Subcutaneous abdominal adipose tissue (tissue), 5 donors: ENCODE measurements at regions not wholly inside any gene's neighbourhood (a gene's known extent, or its start where the extent isn't known, plus 50 kb on each side); places are given as distances from the start of the nearest gene placed in this dataset.

Experiments
- H3K27ac ChIP-seq: one replicate; pipeline ENCODE4 v1.7.0; 2013; ENCODE audit warnings: low read depth, mild to moderate bottlenecking, inconsistent platforms, low read length, moderate library complexity
- H3K27me3 ChIP-seq, 5 donors: one replicate each; pipeline ENCODE4 v1.7.0; 2013; ENCODE audit warnings: low read length in 5 of 5, inconsistent platforms in 1 of 5; ENCODE audit not compliant: control insufficient read depth in 5 of 5, insufficient read depth in 4 of 5
- H3K36me3 ChIP-seq, 5 donors: one replicate each; pipeline ENCODE4 v1.7.0; 2013; ENCODE audit warnings: low read length in 5 of 5; ENCODE audit not compliant: control insufficient read depth in 5 of 5, insufficient read depth in 5 of 5
- H3K4me1 ChIP-seq, 5 donors: one replicate each; pipeline ENCODE4 v1.7.0; 2013; ENCODE audit warnings: low read length in 5 of 5, mild to moderate bottlenecking in 3 of 5, moderate library complexity in 1 of 5; ENCODE audit not compliant: control insufficient read depth in 5 of 5, insufficient read depth in 5 of 5
- H3K4me3 ChIP-seq, 5 donors: one replicate each; pipeline ENCODE4 v1.7.0; 2013; ENCODE audit warnings: low read length in 5 of 5, low read depth in 1 of 5
- H3K9ac ChIP-seq, 5 donors: one replicate each; pipeline ENCODE4 v1.7.0; 2013; ENCODE audit warnings: low read length in 5 of 5, mild to moderate bottlenecking in 4 of 5, moderate library complexity in 3 of 5
- H3K9me3 ChIP-seq, 5 donors: one replicate each; pipeline ENCODE4 v1.7.0; 2013; ENCODE audit warnings: low read length in 5 of 5; ENCODE audit not compliant: control insufficient read depth in 5 of 5
- donor health status: healthy.
- donor health status: healthy.
- donor health status: healthy.
- donor health status: healthy.
- donor health status: healthy.

DNA sequence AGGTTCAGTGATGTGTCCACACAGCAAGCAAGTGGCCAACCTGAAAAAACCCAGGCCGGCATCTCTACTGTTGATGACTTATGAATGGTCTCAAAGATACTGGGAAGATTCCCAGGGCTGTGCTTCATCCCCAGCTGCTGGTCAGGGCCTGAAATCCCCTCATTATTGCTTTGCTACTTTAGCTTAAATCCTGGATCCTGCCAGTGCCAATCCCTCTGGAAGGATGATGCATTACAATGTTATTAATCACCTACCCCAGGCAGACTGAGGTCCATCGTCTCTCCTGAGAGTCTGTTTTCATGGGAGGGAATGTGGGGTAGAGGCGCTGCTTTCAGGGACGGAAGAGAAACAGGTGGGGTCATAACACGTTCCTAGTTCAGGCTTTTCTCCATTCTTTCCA lies 371.6 kb downstream of the RPS24 start:
- H3K27me3 ChIP-seq = peaks cover 0 to 16% (median 11%) of the 10 kb centered on the region in 5 donors
- H3K36me3 ChIP-seq = no peaks in the 10 kb centered on the region
- peaks cover 0 to 2% (median 0%) of the 10 kb centered on the region in 5 donors for H3K9me3 ChIP-seq
- no peak overlapping the region for H3K9ac ChIP-seq
- H3K4me1 ChIP-seq = peaks cover 8 to 33% (median 29%) of the 10 kb centered on the region in 5 donors
- no peak overlapping the region for H3K4me3 ChIP-seq
- no peak overlapping the region for H3K27ac ChIP-seq

DNA sequence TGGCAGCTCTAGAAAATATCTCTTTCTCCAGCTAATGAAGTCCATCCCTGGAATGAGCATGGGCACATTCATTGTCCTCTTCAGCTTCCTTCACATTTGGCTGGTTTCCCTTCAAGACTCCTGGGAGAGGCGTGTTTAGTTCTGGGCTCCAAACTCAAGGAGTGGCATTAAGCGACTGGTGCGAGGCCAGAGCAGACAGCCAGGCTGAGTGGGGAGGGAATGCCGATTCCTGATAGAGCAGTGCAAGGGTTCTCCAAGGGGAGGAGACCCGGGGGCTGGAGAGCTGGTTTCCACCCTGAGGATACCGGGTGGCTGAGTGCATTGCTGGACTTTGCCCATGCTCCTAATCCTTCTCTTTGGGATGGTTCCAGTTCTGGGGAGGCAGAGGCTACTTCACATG lies 372.1 kb downstream of the RPS24 start:
- peaks cover 0 to 16% (median 11%) of the 10 kb centered on the region in 5 donors for H3K27me3 ChIP-seq
- peaks cover 8 to 33% (median 29%) of the 10 kb centered on the region in 5 donors for H3K4me1 ChIP-seq
- no peak overlapping the region for H3K9ac ChIP-seq
- no peak overlapping the region for H3K4me3 ChIP-seq
- H3K9me3 ChIP-seq = peaks cover 0 to 2% (median 0%) of the 10 kb centered on the region in 5 donors
- H3K27ac ChIP-seq = no peak overlapping the region
- no peaks in the 10 kb centered on the region for H3K36me3 ChIP-seq

DNA sequence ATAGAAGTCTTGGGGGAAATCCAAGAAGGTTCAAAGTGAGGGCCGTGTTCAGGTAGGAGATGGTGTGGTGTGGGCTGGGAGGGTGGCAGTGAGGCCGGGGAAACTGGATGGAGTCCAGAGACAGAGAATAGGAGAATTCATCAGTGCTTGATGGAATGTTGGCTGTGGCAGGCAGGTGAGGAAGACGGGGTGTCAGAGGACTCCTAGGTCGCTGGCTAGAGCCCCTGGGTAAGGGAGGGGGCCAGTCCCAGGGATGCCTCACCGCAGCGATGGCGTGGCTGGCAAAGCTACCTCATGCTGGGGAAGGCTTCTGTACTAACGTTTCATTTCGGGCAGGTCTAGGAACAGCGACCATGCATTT lies 373.0 kb downstream of the RPS24 start:
- Histone ChIP-seq H3K4me1 (peaks cover 8 to 33% (median 29%) of the 10 kb centered on the region in 5 donors), H3K9me3 (peaks cover 0 to 2% (median 0%) of the 10 kb centered on the region in 5 donors), H3K27me3 (peaks cover 0 to 16% (median 11%) of the 10 kb centered on the region in 5 donors), H3K36me3 (no peaks in the 10 kb centered on the region), H3K4me3 (peak overlapping the region in 1 of 5 donors; percentile 23), H3K9ac (peak overlapping the region in 1 of 5 donors; percentile 5), H3K27ac (no peak overlapping the region)

DNA sequence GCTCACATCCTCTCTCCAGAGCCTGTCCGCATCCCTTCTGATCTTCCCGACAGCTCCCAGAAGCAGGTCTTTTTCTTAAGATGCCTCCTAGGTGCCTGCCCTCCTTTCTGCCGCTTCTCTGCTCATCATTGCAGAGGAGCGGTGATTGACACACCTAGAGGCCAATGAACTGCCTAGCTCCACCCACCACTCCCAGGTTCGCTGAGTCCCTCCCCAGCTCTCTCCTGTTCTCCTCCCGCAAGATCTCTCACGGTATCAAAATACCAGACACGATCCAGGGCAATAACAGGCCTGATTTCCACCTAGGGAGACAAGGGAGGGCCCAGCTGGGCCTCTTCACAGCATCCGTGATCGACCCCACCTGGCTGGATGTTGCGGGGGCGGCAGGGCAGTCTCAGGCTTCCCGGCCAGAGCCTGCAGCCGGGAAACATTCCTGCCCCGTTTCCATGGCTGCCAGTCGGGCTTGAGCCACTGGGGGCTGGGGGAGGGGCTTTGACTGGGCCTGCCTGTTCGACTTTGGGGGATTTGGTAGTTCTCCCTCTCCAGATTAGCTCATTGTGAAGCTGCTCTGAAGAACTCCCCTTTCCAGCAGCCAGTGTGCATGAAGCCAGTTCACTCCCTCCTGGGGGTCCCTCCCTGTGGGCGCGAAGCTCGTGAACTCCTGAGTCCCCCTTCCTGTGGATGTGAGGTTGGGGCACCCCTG lies 373.5 kb downstream of the RPS24 start:
- Histone ChIP-seq H3K27me3 (peaks cover 0 to 16% (median 11%) of the 10 kb centered on the region in 5 donors), H3K36me3 (no peaks in the 10 kb centered on the region), H3K27ac (no peak overlapping the region), H3K9me3 (peaks cover 0 to 2% (median 0%) of the 10 kb centered on the region in 5 donors), H3K4me1 (peaks cover 8 to 33% (median 29%) of the 10 kb centered on the region in 5 donors), H3K4me3 (peak overlapping the region in 1 of 5 donors; percentile 23), H3K9ac (no peak overlapping the region)

DNA sequence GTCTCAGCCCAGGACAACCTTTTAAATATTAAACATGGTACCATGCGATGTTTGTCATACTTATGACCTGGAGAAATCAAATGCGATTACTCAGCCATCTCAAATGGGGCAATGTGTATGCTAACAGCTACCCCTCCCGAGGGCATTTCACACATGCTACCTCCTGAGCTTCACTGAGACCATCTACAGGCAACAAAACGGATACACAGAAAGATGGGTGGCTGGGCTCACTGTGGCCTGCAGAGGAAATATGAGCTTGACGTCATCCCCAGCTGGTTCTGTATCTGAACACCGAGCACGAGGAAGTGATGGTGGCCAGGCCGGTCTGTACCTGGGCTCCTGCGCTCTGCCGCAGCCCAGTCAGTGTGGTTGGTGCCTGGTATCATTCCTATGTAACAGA lies 374.3 kb downstream of the RPS24 start:
- Histone ChIP-seq H3K36me3 (no peaks in the 10 kb centered on the region), H3K27me3 (peaks cover 0 to 16% (median 11%) of the 10 kb centered on the region in 5 donors), H3K4me1 (peaks cover 8 to 33% (median 29%) of the 10 kb centered on the region in 5 donors), H3K9me3 (peaks cover 0 to 2% (median 0%) of the 10 kb centered on the region in 5 donors), H3K9ac (no peak overlapping the region), H3K27ac (no peak overlapping the region), H3K4me3 (no peak overlapping the region)

DNA sequence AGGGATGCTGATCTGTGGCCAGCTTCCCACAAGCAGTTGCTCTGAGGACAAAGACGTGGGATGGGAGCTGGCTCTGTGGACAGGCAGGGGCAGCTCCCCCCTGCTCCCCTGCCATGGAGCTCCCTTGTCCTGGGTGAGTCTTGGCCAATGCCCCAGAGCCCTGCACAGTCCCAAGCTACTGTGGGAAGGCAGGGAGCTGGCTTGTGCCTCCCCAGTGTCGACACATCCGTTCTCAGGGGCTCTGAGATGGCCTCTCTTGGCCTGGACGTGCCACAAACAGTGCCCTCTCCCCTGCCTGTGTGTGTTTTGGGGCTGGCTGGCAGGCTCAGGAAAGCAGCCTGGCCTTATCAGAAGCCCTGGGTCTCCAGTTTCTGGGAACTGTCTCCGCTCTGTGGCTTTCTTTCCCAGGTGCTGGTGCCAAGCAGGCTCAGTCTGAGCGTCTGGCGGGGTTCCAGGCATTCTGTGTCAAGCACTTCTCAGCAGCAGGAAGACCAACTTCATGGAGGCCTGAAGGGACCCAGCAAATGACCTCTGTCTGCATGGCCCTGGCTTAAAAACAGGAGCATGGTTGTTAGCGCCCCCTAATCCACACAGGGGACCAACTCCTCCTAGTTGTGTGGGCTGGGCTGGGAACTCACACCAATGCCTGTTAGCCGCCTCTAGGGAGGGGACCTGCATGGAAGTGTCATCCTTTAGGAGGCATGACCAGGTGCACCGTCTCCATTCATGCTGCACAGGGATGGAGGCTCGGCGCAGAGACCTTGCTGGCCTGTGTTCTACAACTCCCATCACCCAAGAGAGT lies 375.2 kb downstream of the RPS24 start:
- H3K4me1 ChIP-seq = peaks cover 8 to 33% (median 29%) of the 10 kb centered on the region in 5 donors
- H3K4me3 ChIP-seq = no peak overlapping the region
- peaks cover 0 to 13% (median 11%) of the 10 kb centered on the region in 5 donors for H3K27me3 ChIP-seq
- peaks cover 0 to 2% (median 0%) of the 10 kb centered on the region in 5 donors for H3K9me3 ChIP-seq
- no peak overlapping the region for H3K9ac ChIP-seq
- H3K27ac ChIP-seq = no peak overlapping the region
- H3K36me3 ChIP-seq = no peaks in the 10 kb centered on the region

DNA sequence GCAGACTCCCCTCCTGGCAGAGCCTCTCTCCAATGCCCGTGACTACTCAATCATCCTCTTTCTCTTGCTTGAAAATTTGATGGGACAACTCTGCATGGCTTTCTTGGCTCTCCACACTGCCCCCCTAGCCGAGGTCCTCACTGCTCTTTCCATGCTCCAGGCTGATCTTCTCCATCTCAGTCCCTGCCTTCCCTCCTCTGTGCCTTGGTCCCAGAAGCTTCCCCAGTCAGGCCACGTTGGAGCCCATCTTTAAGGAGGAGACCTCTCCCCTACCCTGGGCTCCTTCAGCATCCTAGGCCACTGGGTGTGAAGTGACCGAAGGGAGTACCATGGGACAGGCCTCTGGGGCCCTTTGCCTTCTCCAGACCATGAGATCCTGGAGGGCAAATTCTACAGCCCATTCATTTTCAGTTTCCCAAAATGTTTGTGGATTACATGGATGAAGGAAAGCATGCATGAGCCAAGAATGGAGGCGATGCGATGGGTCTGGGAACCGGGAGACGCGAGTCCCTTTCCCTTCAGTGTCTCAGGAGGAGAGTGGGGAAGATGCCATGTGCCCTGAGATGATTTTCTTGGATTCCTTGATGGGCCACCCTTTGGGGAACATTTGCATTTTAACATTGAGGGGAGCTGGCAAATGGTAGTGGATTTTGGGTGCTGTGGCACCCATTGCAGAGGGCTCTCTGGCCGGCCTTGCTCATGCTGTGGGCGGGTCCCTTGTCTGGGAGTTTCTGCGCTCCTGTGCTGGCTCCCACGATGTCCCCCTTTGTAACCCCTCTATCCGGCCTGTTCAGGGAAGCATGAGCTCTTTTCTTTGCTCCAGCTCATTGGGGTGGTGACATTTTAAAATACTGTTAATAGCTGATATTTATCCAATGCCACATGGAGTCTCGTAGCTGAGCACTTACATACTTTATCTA lies 376.6 kb downstream of the RPS24 start:
- H3K27me3 ChIP-seq = peaks cover 0 to 13% (median 11%) of the 10 kb centered on the region in 5 donors
- peaks cover 0 to 2% (median 0%) of the 10 kb centered on the region in 5 donors for H3K9me3 ChIP-seq
- peaks cover 8 to 33% (median 29%) of the 10 kb centered on the region in 5 donors for H3K4me1 ChIP-seq
- H3K9ac ChIP-seq = no peak overlapping the region
- H3K27ac ChIP-seq = no peak overlapping the region
- H3K4me3 ChIP-seq = no peak overlapping the region
- no peaks in the 10 kb centered on the region for H3K36me3 ChIP-seq

DNA sequence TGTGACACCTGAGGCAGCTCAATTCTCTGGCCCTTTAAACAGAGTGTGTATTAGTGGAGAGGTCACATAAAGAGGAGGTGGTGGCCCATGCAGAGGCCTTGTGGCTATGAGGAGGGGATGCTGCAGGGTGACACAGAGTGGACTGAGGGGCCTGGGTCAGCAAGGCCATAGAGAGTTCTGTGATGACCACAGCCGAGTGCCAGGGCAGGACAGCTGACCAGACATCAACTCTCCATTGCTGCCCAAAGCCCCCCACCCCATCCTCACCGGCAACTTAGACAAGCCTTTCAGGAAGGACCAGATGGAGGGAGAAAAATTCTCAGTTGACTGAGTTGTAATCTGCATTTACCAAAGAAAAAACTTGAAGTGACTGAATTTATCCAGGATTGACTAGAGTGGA lies 378.1 kb downstream of the RPS24 start:
- peaks cover 5 to 19% (median 17%) of the 10 kb centered on the region in 5 donors for H3K4me1 ChIP-seq
- H3K9me3 ChIP-seq = peaks cover 0 to 2% (median 0%) of the 10 kb centered on the region in 5 donors
- H3K36me3 ChIP-seq = no peaks in the 10 kb centered on the region
- H3K4me3 ChIP-seq = no peak overlapping the region
- H3K27me3 ChIP-seq = peaks cover 0 to 10% (median 6%) of the 10 kb centered on the region in 5 donors
- no peak overlapping the region for H3K27ac ChIP-seq
- H3K9ac ChIP-seq = no peak overlapping the region

DNA sequence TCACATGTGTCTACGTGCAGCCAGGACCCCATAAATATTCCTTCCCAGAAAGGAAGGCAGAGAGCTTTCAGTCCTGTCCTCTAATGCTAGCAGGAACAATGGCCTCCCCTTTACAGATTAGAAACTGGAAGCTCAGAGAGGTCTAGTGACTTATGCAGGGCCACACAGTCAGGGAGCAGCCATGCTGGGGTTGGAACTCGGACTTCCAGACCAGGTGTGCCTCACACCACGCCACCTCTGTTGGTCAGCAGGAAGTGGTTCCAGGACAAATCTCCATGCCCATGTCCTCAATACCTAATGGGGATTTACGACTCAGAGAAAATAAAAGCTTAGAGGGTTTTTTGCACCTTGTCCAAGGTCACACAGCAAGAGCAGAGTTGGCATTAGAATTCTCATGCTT lies 378.9 kb downstream of the RPS24 start:
- H3K9ac ChIP-seq = no peak overlapping the region
- no peak overlapping the region for H3K27ac ChIP-seq
- H3K9me3 ChIP-seq = peaks cover 0 to 2% (median 0%) of the 10 kb centered on the region in 5 donors
- no peak overlapping the region for H3K4me3 ChIP-seq
- no peaks in the 10 kb centered on the region for H3K36me3 ChIP-seq
- H3K4me1 ChIP-seq = peaks cover 5 to 13% (median 9%) of the 10 kb centered on the region in 5 donors
- H3K27me3 ChIP-seq = peaks cover 0 to 5% (median 0%) of the 10 kb centered on the region in 5 donors
